Lower lobe of right lung (tissue), 2 donors: ENCODE measurements at regions not wholly inside any gene's neighbourhood (a gene's known extent, or its start where the extent isn't known, plus 50 kb on each side); places are given as distances from the start of the nearest gene placed in this dataset.

Source experiments
- ATAC-seq, 2 donors: fragments of 200-7000 bp; cut with Tn5 transposase; one replicate each; pipeline ENCODE4 v1.9.1; 2020 to 2022; ENCODE audit warnings: mild to moderate bottlenecking in 2 of 2, moderate library complexity in 2 of 2
- DNase-seq: peaks from one replicate; pipeline ENCODE4 v3.0.0-alpha.2; 2020
- H3K27ac ChIP-seq: fragments of 200-600 bp; one replicate; pipeline ENCODE4 v1.8.0; 2022
- H3K27me3 ChIP-seq: fragments of 200-600 bp; one replicate; pipeline ENCODE4 v1.8.0; 2022; ENCODE audit warnings: low read depth
- H3K36me3 ChIP-seq: fragments of 200-600 bp; one replicate; pipeline ENCODE4 v1.8.0; 2022; ENCODE audit warnings: mild to moderate bottlenecking
- H3K4me1 ChIP-seq: fragments of 200-600 bp; one replicate; pipeline ENCODE4 v1.8.0; 2022
- H3K4me3 ChIP-seq: fragments of 200-600 bp; one replicate; pipeline ENCODE4 v1.8.0; 2022; ENCODE audit warnings: mild to moderate bottlenecking
- H3K9me3 ChIP-seq: fragments of 200-600 bp; one replicate; pipeline ENCODE4 v1.8.0; 2022
- CTCF ChIP-seq: fragments of 200-600 bp; IDR thresholded peaks from one replicate; pipeline ENCODE4 v1.8.0; 2022; ENCODE audit warnings: antibody characterized with exemption, mild to moderate bottlenecking
- intact Hi-C: fragments of 100-400 bp; cut with DNase I; formaldehyde crosslinking; loops from one replicate; pipeline ENCODE4 v1.11.0; 2022
- donor health status: DM: no; HTN: yes; CAD: no; lungs with severe emphysema.

- no peak for TF ChIP-seq CTCF
- no peaks in the 10 kb centered on the region for H3K36me3 ChIP-seq
- no peak overlapping the region for H3K4me3 ChIP-seq
- intact Hi-C loops: no loop called here
- H3K27me3 ChIP-seq: no peaks in the 10 kb centered on the region
- no peak for DNase-seq
- H3K9me3 ChIP-seq: no peaks in the 10 kb centered on the region
- no peaks in the 10 kb centered on the region for H3K4me1 ChIP-seq
- ATAC-seq: no peak
- no peak overlapping the region for H3K27ac ChIP-seq
These were observed 149.1 kb downstream of the MAGEB17 start for GRCh38 chrX:16316331-16316730.

- Histone ChIP-seq H3K9me3 (no peaks in the 10 kb centered on the region), H3K36me3 (no peaks in the 10 kb centered on the region), H3K27me3 (no peaks in the 10 kb centered on the region), H3K27ac (no peak overlapping the region), H3K4me1 (no peaks in the 10 kb centered on the region), H3K4me3 (no peak overlapping the region)
- intact Hi-C loops: no loop called here
- TF ChIP-seq CTCF: no peak
- ATAC-seq: no peak
- DNase-seq: no peak
These were observed 152.6 kb downstream of the MAGEB17 start for GRCh38 chrX:16319929-16320328.

GRCh38 chrX:16320765-16321355 is 153.6 kb downstream of the MAGEB17 start:
- intact Hi-C loops: no loop called here
- Histone ChIP-seq H3K27me3 (no peaks in the 10 kb centered on the region), H3K4me1 (no peaks in the 10 kb centered on the region), H3K36me3 (no peaks in the 10 kb centered on the region), H3K27ac (no peak overlapping the region), H3K4me3 (no peak overlapping the region), H3K9me3 (no peaks in the 10 kb centered on the region)
- TF ChIP-seq CTCF: no peak
- DNase-seq: no peak
- no peak for ATAC-seq

DNA sequence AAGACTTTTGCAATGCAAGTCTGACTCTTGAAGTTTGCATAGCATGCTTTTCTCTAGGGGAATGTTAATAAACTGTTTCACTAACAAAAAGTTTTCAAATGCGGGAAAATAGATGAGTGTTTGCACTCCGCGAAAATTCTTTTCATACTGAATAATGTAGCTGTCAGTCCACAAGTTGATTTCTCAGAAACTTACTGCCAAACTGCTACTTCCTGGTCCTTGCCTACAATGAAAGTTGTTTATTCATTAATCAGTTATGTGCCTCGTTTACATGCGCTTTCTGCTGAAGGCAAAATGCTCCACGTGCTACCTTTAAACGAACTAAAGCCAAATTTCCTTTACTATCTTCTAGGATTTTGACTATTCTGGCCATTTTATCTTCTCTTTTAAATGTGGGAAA is 166.2 kb downstream of the MAGEB17 start:
- no peaks in the 10 kb centered on the region for H3K36me3 ChIP-seq
- H3K4me3 ChIP-seq: no peak overlapping the region
- intact Hi-C loops: no loop called here
- no peaks in the 10 kb centered on the region for H3K4me1 ChIP-seq
- no peak overlapping the region for H3K27ac ChIP-seq
- DNase-seq: no peak
- no peaks in the 10 kb centered on the region for H3K9me3 ChIP-seq
- H3K27me3 ChIP-seq: no peaks in the 10 kb centered on the region
- no peak for TF ChIP-seq CTCF
- ATAC-seq: no peak

- Histone ChIP-seq H3K4me1 (no peaks in the 10 kb centered on the region), H3K36me3 (no peaks in the 10 kb centered on the region), H3K27ac (no peak overlapping the region), H3K4me3 (no peak overlapping the region), H3K9me3 (no peaks in the 10 kb centered on the region), H3K27me3 (no peaks in the 10 kb centered on the region)
- DNase-seq (no peak), ATAC-seq (no peak)
- intact Hi-C loops: no loop called here
- TF ChIP-seq CTCF: no peak
These were observed 167.9 kb downstream of the MAGEB17 start for GRCh38 chrX:16335181-16335580.
